Left ventricle myocardium inferior (tissue), 1 donor: ENCODE measurements at regions not wholly inside any gene's neighbourhood (a gene's known extent, or its start where the extent isn't known, plus 50 kb on each side); places are given as distances from the start of the nearest gene placed in this dataset.

Experiments used
- DNase-seq: peaks from one replicate; pipeline ENCODE4 v3.0.0-alpha.2; 2020
- H3K27ac ChIP-seq: fragments of 200-600 bp; replicated peaks from 2 replicates; pipeline ENCODE4 v1.8.0; 2021
- H3K27me3 ChIP-seq: fragments of 200-600 bp; 2 replicates; pipeline ENCODE4 v1.8.0; 2021; ENCODE audit warnings: low read depth
- H3K36me3 ChIP-seq: fragments of 200-600 bp; 2 replicates; pipeline ENCODE4 v1.8.0; 2021
- H3K4me1 ChIP-seq: fragments of 200-600 bp; 2 replicates; pipeline ENCODE4 v1.8.0; 2021
- H3K4me3 ChIP-seq: fragments of 200-600 bp; 2 replicates; pipeline ENCODE4 v1.8.0; 2021; ENCODE audit warnings: mild to moderate bottlenecking, moderate library complexity
- H3K9me3 ChIP-seq: fragments of 200-600 bp; replicated peaks from 2 replicates; pipeline ENCODE4 v1.8.0; 2021
- CTCF ChIP-seq: fragments of 200-600 bp; IDR thresholded peaks from 2 replicates; pipeline ENCODE4 v1.8.0; 2021; ENCODE audit warnings: antibody characterized with exemption, mild to moderate bottlenecking, borderline replicate concordance
- intact Hi-C: fragments of 100-400 bp; cut with micrococcal nuclease; formaldehyde crosslinking; loops from one replicate; pipeline ENCODE4 v1.11.0; 2022
- donor health status: DM: no; HTN: yes; CAD: no; lungs with severe emphysema.

GRCh38 chr5:174198541-174198940 lies 153.0 kb downstream of the NSG2 start:
- Histone ChIP-seq H3K27me3 (peaks cover 20% of the 10 kb centered on the region), H3K27ac (no peak overlapping the region), H3K9me3 (peaks cover 16% of the 10 kb centered on the region), H3K4me3 (no peak overlapping the region), H3K36me3 (no peaks in the 10 kb centered on the region), H3K4me1 (no peaks in the 10 kb centered on the region)
- intact Hi-C loops = no loop called here
- TF ChIP-seq CTCF = no peak
- DNase-seq = no peak

- no peak for DNase-seq
- Histone ChIP-seq H3K27me3 (peaks cover 46% of the 10 kb centered on the region), H3K9me3 (peaks cover 16% of the 10 kb centered on the region), H3K4me3 (no peak overlapping the region), H3K36me3 (no peaks in the 10 kb centered on the region), H3K27ac (no peak overlapping the region), H3K4me1 (no peaks in the 10 kb centered on the region)
- no peak for TF ChIP-seq CTCF
- intact Hi-C loops = no loop called here
Observed at GRCh38 chr5:174202996-174203395, 157.5 kb downstream of the NSG2 start.

- intact Hi-C loops = no loop called here
- TF ChIP-seq CTCF = no peak
- Histone ChIP-seq H3K36me3 (no peaks in the 10 kb centered on the region), H3K9me3 (peaks cover 16% of the 10 kb centered on the region), H3K27ac (no peak overlapping the region), H3K27me3 (peaks cover 57% of the 10 kb centered on the region), H3K4me3 (no peak overlapping the region), H3K4me1 (no peaks in the 10 kb centered on the region)
- no peak for DNase-seq
Observed at GRCh38 chr5:174204535-174205313, 159.2 kb downstream of the NSG2 start.

DNA sequence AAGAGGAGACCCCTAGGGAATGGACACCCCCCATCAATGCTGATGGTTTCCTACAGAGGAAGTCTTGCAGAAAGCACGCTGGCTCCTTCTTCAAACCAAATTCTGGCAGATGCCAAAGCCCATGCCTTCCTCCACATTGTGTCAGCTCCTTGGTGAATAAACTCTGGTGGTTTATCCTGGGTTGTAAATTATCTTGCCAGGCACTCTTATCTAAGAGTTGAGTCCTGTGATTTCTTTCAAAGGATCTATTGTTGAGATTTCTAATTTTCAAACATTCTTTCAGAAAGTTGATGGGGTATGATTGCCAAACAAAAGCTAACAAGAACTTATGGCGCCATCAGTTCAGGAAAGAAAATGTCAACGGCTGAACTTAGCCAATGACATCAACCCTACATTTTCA lies 160.4 kb downstream of the NSG2 start:
- peaks cover 16% of the 10 kb centered on the region for H3K9me3 ChIP-seq
- H3K36me3 ChIP-seq = no peaks in the 10 kb centered on the region
- no peaks in the 10 kb centered on the region for H3K4me1 ChIP-seq
- H3K4me3 ChIP-seq = no peak overlapping the region
- DNase-seq = no peak
- no peak for TF ChIP-seq CTCF
- no peak overlapping the region for H3K27ac ChIP-seq
- H3K27me3 ChIP-seq = peaks cover 67% of the 10 kb centered on the region
- intact Hi-C loops = no loop called here

- no peaks in the 10 kb centered on the region for H3K4me1 ChIP-seq
- H3K36me3 ChIP-seq = no peaks in the 10 kb centered on the region
- intact Hi-C loops = no loop called here
- H3K4me3 ChIP-seq = no peak overlapping the region
- no peak for DNase-seq
- TF ChIP-seq CTCF = no peak
- peaks cover 93% of the 10 kb centered on the region for H3K27me3 ChIP-seq
- H3K9me3 ChIP-seq = no peaks in the 10 kb centered on the region
- H3K27ac ChIP-seq = no peak overlapping the region
Observed at GRCh38 chr5:174210596-174211276, 165.2 kb downstream of the NSG2 start.
